ENCODE measurements at regions not wholly inside any gene's neighbourhood (a gene's known extent, or its start where the extent isn't known, plus 50 kb on each side); places are given as distances from the start of the nearest gene placed in this dataset.

DNA sequence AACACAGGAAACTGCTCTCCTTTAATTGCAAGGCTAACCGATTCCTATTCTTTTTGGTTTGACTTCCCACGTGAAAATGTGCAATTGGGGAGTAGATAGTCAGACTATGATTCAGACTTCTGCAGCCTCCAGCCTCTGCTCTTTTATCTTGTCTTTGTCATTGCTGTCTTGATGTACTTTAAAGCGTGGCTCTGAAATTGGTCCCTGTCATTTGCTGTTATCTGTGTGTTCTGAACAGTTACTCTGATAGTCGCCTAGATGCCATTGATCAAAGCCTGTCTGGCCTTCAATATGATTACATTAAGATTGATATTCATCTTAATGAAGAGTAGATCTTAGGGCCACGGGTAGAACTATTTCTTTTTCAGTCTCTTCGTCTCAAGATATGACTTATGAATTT, 799.2 kb downstream of the REEP3 start:
- ChIA-PET POLR2A (no interaction called here), CTCF (interaction anchor here (0.7 kb wide), 1 partner anchor 141 kb away, joined by 3 read pairs; no protein-coding TSS in a partner anchor)
- no peak for TF ChIP-seq PRDM1 (tag by site-specific recombination; IDR thresholded peaks at IDR 0.05)
- TF ChIP-seq WT1 (tag by site-specific recombination; IDR thresholded peaks at IDR 0.05), result no peak
- TF ChIP-seq, protein P1, sequence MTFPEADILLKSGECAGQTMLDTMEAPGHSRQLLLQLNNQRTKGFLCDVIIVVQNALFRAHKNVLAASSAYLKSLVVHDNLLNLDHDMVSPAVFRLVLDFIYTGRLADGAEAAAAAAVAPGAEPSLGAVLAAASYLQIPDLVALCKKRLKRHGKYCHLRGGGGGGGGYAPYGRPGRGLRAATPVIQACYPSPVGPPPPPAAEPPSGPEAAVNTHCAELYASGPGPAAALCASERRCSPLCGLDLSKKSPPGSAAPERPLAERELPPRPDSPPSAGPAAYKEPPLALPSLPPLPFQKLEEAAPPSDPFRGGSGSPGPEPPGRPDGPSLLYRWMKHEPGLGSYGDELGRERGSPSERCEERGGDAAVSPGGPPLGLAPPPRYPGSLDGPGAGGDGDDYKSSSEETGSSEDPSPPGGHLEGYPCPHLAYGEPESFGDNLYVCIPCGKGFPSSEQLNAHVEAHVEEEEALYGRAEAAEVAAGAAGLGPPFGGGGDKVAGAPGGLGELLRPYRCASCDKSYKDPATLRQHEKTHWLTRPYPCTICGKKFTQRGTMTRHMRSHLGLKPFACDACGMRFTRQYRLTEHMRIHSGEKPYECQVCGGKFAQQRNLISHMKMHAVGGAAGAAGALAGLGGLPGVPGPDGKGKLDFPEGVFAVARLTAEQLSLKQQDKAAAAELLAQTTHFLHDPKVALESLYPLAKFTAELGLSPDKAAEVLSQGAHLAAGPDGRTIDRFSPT (tag by site-specific recombination; IDR thresholded peaks at IDR 0.05), result no peak
- TF ChIP-seq ZSCAN16 (tag by site-specific recombination; IDR thresholded peaks at IDR 0.05), result no peak
- TF ChIP-seq, protein P2, sequence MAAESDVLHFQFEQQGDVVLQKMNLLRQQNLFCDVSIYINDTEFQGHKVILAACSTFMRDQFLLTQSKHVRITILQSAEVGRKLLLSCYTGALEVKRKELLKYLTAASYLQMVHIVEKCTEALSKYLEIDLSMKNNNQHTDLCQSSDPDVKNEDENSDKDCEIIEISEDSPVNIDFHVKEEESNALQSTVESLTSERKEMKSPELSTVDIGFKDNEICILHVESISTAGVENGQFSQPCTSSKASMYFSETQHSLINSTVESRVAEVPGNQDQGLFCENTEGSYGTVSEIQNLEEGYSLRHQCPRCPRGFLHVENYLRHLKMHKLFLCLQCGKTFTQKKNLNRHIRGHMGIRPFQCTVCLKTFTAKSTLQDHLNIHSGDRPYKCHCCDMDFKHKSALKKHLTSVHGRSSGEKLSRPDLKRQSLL (tag by site-specific recombination; IDR thresholded peaks at IDR 0.05), result no peak
- no peak for TF ChIP-seq ZNF514 (tag by site-specific recombination; IDR thresholded peaks at IDR 0.05)
- TF ChIP-seq, protein P3, sequence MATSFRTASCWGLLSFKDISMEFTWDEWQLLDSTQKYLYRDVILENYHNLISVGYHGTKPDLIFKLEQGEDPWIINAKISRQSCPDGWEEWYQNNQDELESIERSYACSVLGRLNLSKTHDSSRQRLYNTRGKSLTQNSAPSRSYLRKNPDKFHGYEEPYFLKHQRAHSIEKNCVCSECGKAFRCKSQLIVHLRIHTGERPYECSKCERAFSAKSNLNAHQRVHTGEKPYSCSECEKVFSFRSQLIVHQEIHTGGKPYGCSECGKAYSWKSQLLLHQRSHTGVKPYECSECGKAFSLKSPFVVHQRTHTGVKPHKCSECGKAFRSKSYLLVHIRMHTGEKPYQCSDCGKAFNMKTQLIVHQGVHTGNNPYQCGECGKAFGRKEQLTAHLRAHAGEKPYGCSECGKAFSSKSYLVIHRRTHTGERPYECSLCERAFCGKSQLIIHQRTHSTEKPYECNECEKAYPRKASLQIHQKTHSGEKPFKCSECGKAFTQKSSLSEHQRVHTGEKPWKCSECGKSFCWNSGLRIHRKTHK (tag by site-specific recombination; IDR thresholded peaks at IDR 0.05), result no peak
- TF ChIP-seq ZNF521 (tag by site-specific recombination; IDR thresholded peaks at IDR 0.05), result no peak
- no peak for TF ChIP-seq ZBTB1 (tag by site-specific recombination; IDR thresholded peaks at IDR 0.05)
- TF ChIP-seq, protein P4, sequence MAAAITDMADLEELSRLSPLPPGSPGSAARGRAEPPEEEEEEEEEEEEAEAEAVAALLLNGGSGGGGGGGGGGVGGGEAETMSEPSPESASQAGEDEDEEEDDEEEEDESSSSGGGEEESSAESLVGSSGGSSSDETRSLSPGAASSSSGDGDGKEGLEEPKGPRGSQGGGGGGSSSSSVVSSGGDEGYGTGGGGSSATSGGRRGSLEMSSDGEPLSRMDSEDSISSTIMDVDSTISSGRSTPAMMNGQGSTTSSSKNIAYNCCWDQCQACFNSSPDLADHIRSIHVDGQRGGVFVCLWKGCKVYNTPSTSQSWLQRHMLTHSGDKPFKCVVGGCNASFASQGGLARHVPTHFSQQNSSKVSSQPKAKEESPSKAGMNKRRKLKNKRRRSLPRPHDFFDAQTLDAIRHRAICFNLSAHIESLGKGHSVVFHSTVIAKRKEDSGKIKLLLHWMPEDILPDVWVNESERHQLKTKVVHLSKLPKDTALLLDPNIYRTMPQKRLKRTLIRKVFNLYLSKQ (tag by site-specific recombination; IDR thresholded peaks at IDR 0.05; ENCODE audit: borderline replicate concordance), result no peak
- TF ChIP-seq, protein P5, sequence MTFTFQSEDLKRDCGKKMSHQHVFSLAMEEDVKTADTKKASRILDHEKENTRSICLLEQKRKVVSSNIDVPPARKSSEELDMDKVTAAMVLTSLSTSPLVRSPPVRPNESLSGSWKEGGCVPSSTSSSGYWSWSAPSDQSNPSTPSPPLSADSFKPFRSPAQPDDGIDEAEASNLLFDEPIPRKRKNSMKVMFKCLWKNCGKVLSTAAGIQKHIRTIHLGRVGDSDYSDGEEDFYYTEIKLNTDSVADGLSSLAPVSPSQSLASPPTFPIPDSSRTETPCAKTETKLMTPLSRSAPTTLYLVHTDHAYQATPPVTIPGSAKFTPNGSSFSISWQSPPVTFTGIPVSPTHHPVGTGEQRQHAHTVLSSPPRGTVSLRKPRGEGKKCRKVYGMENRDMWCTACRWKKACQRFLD (tag by site-specific recombination; IDR thresholded peaks at IDR 0.05), result no peak
- no peak for TF ChIP-seq ZNF23 (tag by site-specific recombination; IDR thresholded peaks at IDR 0.05; ENCODE audit: borderline replicate concordance)
- no peaks in the 10 kb centered on the region for H3K9me3 ChIP-seq (ENCODE audit: control insufficient read depth, insufficient read depth, low read depth, low read length)
- no peaks in the 10 kb centered on the region for H3K4me1 ChIP-seq (ENCODE audit: control insufficient read depth, insufficient read depth, low read length)
- no peak overlapping the region for H3K27ac ChIP-seq (ENCODE audit: extremely low read depth, low read depth, low read length)
- H3K36me3 ChIP-seq (ENCODE audit: control insufficient read depth in 2 of 2, insufficient read depth in 1 of 2, low read length in 2 of 2), result no peaks in the 10 kb centered on the region
- H3K4me3 ChIP-seq (ENCODE audit: low read depth, low read length), result no peak overlapping the region

DNA sequence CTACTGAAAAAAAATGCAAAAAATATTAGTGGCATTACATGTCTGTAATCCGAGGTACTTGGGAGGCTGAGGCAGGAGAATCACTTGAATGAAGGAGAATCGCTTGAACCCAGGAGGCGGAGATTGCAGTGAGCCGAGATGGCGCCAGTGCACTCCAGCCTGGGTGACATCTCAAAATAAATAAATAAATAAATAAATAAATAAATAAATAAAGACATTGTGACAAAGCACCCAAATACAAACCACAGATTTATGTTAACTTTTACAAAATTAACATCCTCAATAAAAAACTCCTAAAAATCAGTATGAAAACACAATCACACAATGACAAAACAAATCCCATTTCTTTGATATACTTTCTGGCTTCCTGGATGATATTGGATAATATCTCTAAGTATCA, 808.3 kb downstream of the REEP3 start:
- Histone ChIP-seq H3K9me3 (ENCODE audit: control insufficient read depth, insufficient read depth, low read depth, low read length) (no peaks in the 10 kb centered on the region), H3K4me3 (ENCODE audit: low read depth, low read length) (no peak overlapping the region), H3K36me3 (ENCODE audit: control insufficient read depth in 2 of 2, insufficient read depth in 1 of 2, low read length in 2 of 2) (no peaks in the 10 kb centered on the region), H3K4me1 (ENCODE audit: control insufficient read depth, insufficient read depth, low read length) (no peaks in the 10 kb centered on the region), H3K27ac (ENCODE audit: extremely low read depth, low read depth, low read length) (no peak overlapping the region)
- CTCF ChIA-PET, result no interaction called here
- POLR2A ChIA-PET, result no interaction called here
- peak; percentile 91; the same call in 1 of the 2 replicates for TF ChIP-seq ZNF202 (tag by site-specific recombination; IDR thresholded peaks at IDR 0.05; ENCODE audit: borderline replicate concordance)
- peak; percentile 68 for TF ChIP-seq ZNF426 (tag by site-specific recombination; IDR thresholded peaks at IDR 0.05)
- TF ChIP-seq ZNF600 (tag by site-specific recombination; IDR thresholded peaks at IDR 0.05), result no peak
- TF ChIP-seq ZNF157 (tag by site-specific recombination; IDR thresholded peaks at IDR 0.05), result no peak
- TF ChIP-seq ZNF266 (tag by site-specific recombination; IDR thresholded peaks at IDR 0.05; ENCODE audit: low read depth), result peak; percentile 39; the same call in 1 of the 2 replicates
- TF ChIP-seq ZNF311 (tag by site-specific recombination; IDR thresholded peaks at IDR 0.05; ENCODE audit: borderline replicate concordance), result no peak
- TF ChIP-seq ZNF433 (tag by site-specific recombination; IDR thresholded peaks at IDR 0.05; ENCODE audit: low read depth), result peak; percentile 55; the same call in 1 of the 2 replicates
- TF ChIP-seq, protein P6, sequence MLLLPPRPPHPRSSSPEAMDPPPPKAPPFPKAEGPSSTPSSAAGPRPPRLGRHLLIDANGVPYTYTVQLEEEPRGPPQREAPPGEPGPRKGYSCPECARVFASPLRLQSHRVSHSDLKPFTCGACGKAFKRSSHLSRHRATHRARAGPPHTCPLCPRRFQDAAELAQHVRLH (tag by site-specific recombination; IDR thresholded peaks at IDR 0.05), result no peak
- no peak for TF ChIP-seq ZNF529 (tag by site-specific recombination; IDR thresholded peaks at IDR 0.05; ENCODE audit: insufficient replicate concordance)
- TF ChIP-seq ZNF785 (tag by site-specific recombination; IDR thresholded peaks at IDR 0.05), result no peak
